CD4-positive, alpha-beta T cell (primary cell): ENCODE measurements at regions not wholly inside any gene's neighbourhood (a gene's known extent, or its start where the extent isn't known, plus 50 kb on each side); places are given as distances from the start of the nearest gene placed in this dataset.

Experiments
- ATAC-seq: fragments of 200-7000 bp; cut with Tn5 transposase; one replicate; pipeline ENCODE4 v1.10.0; 2022; ENCODE audit warnings: mild to moderate bottlenecking; ENCODE audit not compliant: poor library complexity
- CTCF ChIA-PET: fragments of 350-600 bp; sonication (Branson Sonifier 250); formaldehyde crosslinking; loops from one replicate; lab custom pipeline; 2021; ENCODE audit warnings: antibody characterized with exemption, inconsistent platforms; lab: Charles Lee
- POLR2A ChIA-PET: fragments of 350-600 bp; sonication (Branson Sonifier 250); formaldehyde crosslinking; loops from one replicate; lab custom pipeline; 2021; ENCODE audit warnings: antibody characterized with exemption, inconsistent platforms; lab: Charles Lee
- DNase-seq, 14 experiments: peaks; one replicate each; pipeline ENCODE4 v3.0.0-alpha.2; 2013 to 2020; ENCODE audit warnings: mixed read lengths in 2 of 14
- H3K27ac ChIP-seq, 2 donors: one replicate each; pipeline versions ENCODE4 v1.5.1 to v1.7.0; 2013; ENCODE audit warnings: low read length in 2 of 2, low read depth in 1 of 2, mild to moderate bottlenecking in 1 of 2
- H3K27me3 ChIP-seq, 2 experiments: 1 replicate in 1 of 2; 2 replicates in 1 of 2; pipeline versions ENCODE4 v1.6.1 to v1.7.0; 2013; ENCODE audit warnings: low read length in 2 of 2, control low read depth in 1 of 2, mild to moderate bottlenecking in 1 of 2, moderate library complexity in 1 of 2; ENCODE audit not compliant: insufficient read depth in 2 of 2, control insufficient read depth in 1 of 2
- H3K36me3 ChIP-seq: one replicate; pipeline ENCODE4 v1.6.1; 2013; ENCODE audit warnings: low read length, control low read depth; ENCODE audit not compliant: insufficient read depth
- H3K4me1 ChIP-seq: one replicate; pipeline ENCODE4 v1.6.1; 2013; ENCODE audit warnings: low read length, control low read depth; ENCODE audit not compliant: insufficient read depth
- H3K4me3 ChIP-seq: one replicate; pipeline ENCODE4 v1.5.1; 2013; ENCODE audit warnings: mild to moderate bottlenecking, low read length, moderate library complexity
- H3K9me3 ChIP-seq, 2 experiments: 1 replicate in 1 of 2; 2 replicates in 1 of 2; pipeline versions ENCODE4 v1.6.1 to v1.7.0; 2013; ENCODE audit warnings: low read length in 2 of 2, mild to moderate bottlenecking in 2 of 2, control low read depth in 1 of 2, moderate library complexity in 1 of 2; ENCODE audit not compliant: control insufficient read depth in 1 of 2, insufficient read depth in 1 of 2
- H3K27ac Mint-ChIP-seq: one replicate; pipeline ENCODE4 v1.8.0; 2020; ENCODE audit warnings: mixed read lengths
- H3K27me3 Mint-ChIP-seq: one replicate; pipeline ENCODE4 v1.8.0; 2021; ENCODE audit warnings: mixed read lengths
- H3K36me3 Mint-ChIP-seq: one replicate; pipeline ENCODE4 v1.8.0; 2021; ENCODE audit warnings: low read depth, mixed read lengths
- H3K4me1 Mint-ChIP-seq: one replicate; pipeline ENCODE4 v1.8.0; 2021; ENCODE audit warnings: low read depth, mixed read lengths
- H3K4me3 Mint-ChIP-seq: one replicate; pipeline ENCODE4 v1.8.0; 2020; ENCODE audit warnings: mild to moderate bottlenecking, mixed read lengths
- H3K9me3 Mint-ChIP-seq: one replicate; pipeline ENCODE4 v1.8.0; 2020; ENCODE audit warnings: mixed read lengths
- intact Hi-C, 2 experiments: fragments of 100-400 bp; cut with DNase I in 1 of 2; cut with micrococcal nuclease in 1 of 2; formaldehyde crosslinking; loops; one replicate each; pipeline versions ENCODE4 v1.15.1 to v1.9.0; 2023 to 2025; cut with DNase I, micrococcal nuclease
- TF ChIP-seq, protein P1 (sequence below): fragments of 200-600 bp; IDR thresholded peaks from one replicate; pipeline ENCODE4 v1.8.0; 2022; ENCODE audit warnings: antibody characterized with exemption, mild to moderate bottlenecking

DNA sequence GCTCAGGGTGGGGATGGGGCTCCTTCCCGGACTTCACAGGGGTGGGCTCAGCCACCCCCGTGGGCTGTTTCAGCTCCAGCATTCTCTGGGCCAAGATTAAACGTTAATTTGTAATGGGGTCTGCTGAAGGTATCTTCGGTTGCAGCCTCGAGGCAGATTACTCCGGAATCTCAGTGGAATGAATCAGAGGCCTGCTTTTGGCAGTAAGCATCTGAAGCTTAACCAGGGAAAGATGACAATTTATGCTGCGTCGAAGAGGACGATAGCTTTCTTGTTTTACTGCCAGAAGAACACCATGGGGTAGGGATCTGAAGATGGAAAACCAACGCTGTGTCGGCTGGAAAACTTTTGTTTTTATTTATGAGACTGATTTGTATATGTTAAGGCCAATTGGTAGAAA, 129.2 kb upstream of the MSX1 start:
- Histone ChIP-seq H3K27ac (no peak overlapping the region), H3K4me1 (no peaks in the 10 kb centered on the region), H3K36me3 (no peaks in the 10 kb centered on the region), H3K27me3 (no peaks in the 10 kb centered on the region), H3K9me3 (peaks cover 15 to 30% of the 10 kb centered on the region in 2 experiments), H3K4me3 (no peak overlapping the region)
- no peaks in the 10 kb centered on the region for H3K27me3 Mint-ChIP-seq
- H3K36me3 Mint-ChIP-seq, result peaks cover 28% of the 10 kb centered on the region
- H3K27ac Mint-ChIP-seq, result no peak overlapping the region
- ChIA-PET CTCF (no interaction called here), POLR2A (no interaction called here)
- TF ChIP-seq, protein P1, sequence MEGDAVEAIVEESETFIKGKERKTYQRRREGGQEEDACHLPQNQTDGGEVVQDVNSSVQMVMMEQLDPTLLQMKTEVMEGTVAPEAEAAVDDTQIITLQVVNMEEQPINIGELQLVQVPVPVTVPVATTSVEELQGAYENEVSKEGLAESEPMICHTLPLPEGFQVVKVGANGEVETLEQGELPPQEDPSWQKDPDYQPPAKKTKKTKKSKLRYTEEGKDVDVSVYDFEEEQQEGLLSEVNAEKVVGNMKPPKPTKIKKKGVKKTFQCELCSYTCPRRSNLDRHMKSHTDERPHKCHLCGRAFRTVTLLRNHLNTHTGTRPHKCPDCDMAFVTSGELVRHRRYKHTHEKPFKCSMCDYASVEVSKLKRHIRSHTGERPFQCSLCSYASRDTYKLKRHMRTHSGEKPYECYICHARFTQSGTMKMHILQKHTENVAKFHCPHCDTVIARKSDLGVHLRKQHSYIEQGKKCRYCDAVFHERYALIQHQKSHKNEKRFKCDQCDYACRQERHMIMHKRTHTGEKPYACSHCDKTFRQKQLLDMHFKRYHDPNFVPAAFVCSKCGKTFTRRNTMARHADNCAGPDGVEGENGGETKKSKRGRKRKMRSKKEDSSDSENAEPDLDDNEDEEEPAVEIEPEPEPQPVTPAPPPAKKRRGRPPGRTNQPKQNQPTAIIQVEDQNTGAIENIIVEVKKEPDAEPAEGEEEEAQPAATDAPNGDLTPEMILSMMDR, result no peak
- H3K9me3 Mint-ChIP-seq, result peaks cover 26% of the 10 kb centered on the region
- intact Hi-C loops, result no loop called here
- ATAC-seq (no peak), DNase-seq (no peak)
- H3K4me3 Mint-ChIP-seq, result no peak overlapping the region
- H3K4me1 Mint-ChIP-seq, result no peaks in the 10 kb centered on the region

- TF ChIP-seq, protein P1, result no peak
- no peaks in the 10 kb centered on the region for H3K4me1 Mint-ChIP-seq
- H3K4me1 ChIP-seq, result no peaks in the 10 kb centered on the region
- peaks cover 29% of the 10 kb centered on the region for H3K36me3 Mint-ChIP-seq
- H3K27me3 Mint-ChIP-seq, result no peaks in the 10 kb centered on the region
- no peak overlapping the region for H3K4me3 ChIP-seq
- POLR2A ChIA-PET, result no interaction called here
- intact Hi-C loops, result no loop called here
- H3K36me3 ChIP-seq, result no peaks in the 10 kb centered on the region
- H3K27me3 ChIP-seq, result no peaks in the 10 kb centered on the region
- CTCF ChIA-PET, result no interaction called here
- ATAC-seq (no peak), DNase-seq (no peak)
- H3K27ac ChIP-seq, result no peak overlapping the region
- no peak overlapping the region for H3K27ac Mint-ChIP-seq
- H3K9me3 Mint-ChIP-seq, result peaks cover 27% of the 10 kb centered on the region
- H3K9me3 ChIP-seq, result peaks cover 22 to 26% of the 10 kb centered on the region in 2 experiments
- H3K4me3 Mint-ChIP-seq, result no peak overlapping the region
Observed at GRCh38 chr4:4729206-4729605, 130.3 kb upstream of the MSX1 start.

DNA sequence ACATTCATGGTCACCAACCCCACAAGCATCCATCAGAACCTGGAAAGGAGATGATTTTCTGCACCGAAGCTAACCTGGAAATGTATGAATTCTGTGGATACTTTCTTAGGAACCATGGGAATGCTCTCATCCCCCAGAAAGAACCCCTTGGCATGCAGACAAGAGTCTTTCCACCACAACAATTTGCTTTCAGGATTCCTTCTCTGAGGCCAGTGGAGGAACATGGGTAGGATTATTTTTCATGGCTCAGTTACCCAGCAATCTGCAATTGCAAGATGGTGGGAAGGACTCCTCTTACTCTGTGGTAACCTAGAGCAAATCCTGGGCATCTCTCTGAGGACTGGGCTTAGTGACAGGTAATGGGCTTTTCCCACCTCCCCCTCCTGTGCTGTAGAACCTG, 131.9 kb upstream of the MSX1 start:
- intact Hi-C loops, result no loop called here
- ATAC-seq (no peak), DNase-seq (no peak)
- ChIA-PET CTCF (no interaction called here), POLR2A (no interaction called here)
- no peaks in the 10 kb centered on the region for H3K27me3 Mint-ChIP-seq
- Histone ChIP-seq H3K4me3 (no peak overlapping the region), H3K27ac (no peak overlapping the region), H3K27me3 (no peaks in the 10 kb centered on the region), H3K4me1 (no peaks in the 10 kb centered on the region), H3K36me3 (no peaks in the 10 kb centered on the region), H3K9me3 (peaks cover 30 to 33% of the 10 kb centered on the region in 2 experiments)
- TF ChIP-seq, protein P1, result no peak
- no peaks in the 10 kb centered on the region for H3K4me1 Mint-ChIP-seq
- H3K36me3 Mint-ChIP-seq, result peaks cover 38% of the 10 kb centered on the region
- H3K9me3 Mint-ChIP-seq, result peaks cover 22% of the 10 kb centered on the region
- no peak overlapping the region for H3K4me3 Mint-ChIP-seq
- no peak overlapping the region for H3K27ac Mint-ChIP-seq
